Stimulated activated CD4-positive, alpha-beta T cell treated with anti-CD3 and anti-CD28 coated beads, Interleukin-15, amount 100 ng/mL, for 24 hours (primary cell): ENCODE measurements at regions not wholly inside any gene's neighbourhood (a gene's known extent, or its start where the extent isn't known, plus 50 kb on each side); places are given as distances from the start of the nearest gene placed in this dataset.
"Not testable (repeated sequence)": the region's sequence is repeated elsewhere in the genome, so short reads cannot be mapped to it uniquely, and the experiment has no call there.

Experiments used
- DNase-seq: peaks from one replicate; pipeline ENCODE4 v3.0.0-alpha.2; 2020

DNA sequence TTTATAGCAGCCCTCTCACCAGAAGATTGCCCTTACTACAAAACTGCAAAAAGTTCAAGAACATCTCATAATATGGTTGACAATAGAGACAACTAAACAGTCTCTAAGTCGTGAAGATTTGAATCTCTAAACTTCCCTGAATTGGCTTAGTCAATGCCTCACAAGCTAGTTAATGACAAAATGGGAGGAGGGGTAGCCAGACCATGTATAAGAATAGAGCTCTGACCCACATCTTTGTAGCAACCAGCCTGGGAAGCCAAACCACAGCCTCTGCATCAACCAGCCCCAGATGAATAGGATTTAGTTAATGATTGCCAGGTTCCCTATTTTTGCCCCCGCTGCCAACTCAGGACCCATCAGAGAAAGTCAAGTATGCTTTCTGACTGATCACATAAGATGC lies 1265.9 kb upstream of the PCDH10 start:
- DNase-seq, result not testable (repeated sequence)

- not testable (repeated sequence) for DNase-seq
These were observed 1223.4 kb upstream of the PCDH10 start for GRCh38 chr4:131925662-131926061.

GRCh38 chr4:131967646-131968045 lies 1181.4 kb upstream of the PCDH10 start:
- not testable (repeated sequence) for DNase-seq

DNA sequence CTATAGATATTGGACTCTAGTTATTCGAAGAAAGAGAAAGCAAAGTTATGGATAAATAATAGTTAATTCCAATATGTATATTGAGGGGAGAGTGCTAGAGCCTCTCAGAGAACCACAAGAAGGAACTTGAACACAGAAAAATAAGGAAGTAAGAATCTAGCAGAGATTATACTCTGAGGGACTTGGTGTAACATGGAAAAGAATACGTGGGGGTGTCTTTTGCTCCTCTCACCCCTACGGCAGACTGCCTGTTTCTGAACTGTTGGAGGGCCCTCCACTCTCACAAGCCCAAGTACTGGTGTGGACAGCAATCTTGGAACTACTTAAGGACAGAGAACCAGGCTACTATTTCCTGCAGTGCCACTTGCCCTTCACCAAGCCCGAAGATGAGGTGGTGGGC lies 1174.4 kb upstream of the PCDH10 start:
- DNase-seq, result no peak

- DNase-seq, result not testable (repeated sequence)
These were observed 1173.6 kb upstream of the PCDH10 start for GRCh38 chr4:131975276-131976132.

GRCh38 chr4:131976133-131977002 lies 1172.7 kb upstream of the PCDH10 start:
- DNase-seq, result not testable (repeated sequence)

DNA sequence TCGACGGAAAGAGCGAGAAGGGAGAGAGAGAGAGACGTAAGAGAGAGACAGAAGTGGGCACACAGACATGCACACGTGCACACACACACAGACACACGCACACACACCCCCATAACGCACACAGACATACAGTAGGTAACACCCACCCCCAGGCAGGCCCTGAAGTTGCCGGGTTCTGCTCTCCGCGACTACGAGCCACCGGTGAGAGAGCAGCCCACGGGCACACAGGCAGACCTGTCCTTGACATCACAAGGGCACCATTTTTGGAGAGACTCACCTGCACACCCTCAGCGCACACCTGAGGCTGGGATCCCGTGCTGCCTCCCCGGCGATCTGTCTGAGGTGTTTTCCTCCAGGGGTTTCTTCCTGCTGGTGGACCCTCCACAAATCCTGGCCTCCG lies 1171.0 kb upstream of the PCDH10 start:
- DNase-seq, result no peak

DNA sequence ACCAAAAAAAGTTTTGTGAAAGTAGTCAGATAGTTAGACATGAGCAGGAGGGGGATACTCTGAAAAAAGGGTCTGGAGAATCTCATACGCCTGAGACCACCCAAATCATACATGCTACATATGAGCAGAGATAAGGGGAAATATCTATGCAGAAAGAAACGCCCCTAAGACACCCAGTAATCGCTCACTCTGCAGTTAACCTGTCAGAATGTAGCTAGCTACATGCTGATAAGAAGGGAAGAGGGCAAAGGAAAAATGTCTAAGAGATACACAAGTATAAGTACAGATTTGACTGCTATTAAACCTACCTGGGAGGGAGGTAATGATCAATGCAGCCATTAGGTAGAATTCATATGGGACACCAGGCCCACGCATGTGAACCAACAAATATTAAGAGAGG lies 1159.5 kb upstream of the PCDH10 start:
- no peak for DNase-seq

- no peak for DNase-seq
These were observed 1147.6 kb upstream of the PCDH10 start for GRCh38 chr4:132001542-132001941.

GRCh38 chr4:132003593-132003992 lies 1145.5 kb upstream of the PCDH10 start:
- DNase-seq, result no peak

GRCh38 chr4:132015321-132015720 lies 1133.8 kb upstream of the PCDH10 start:
- DNase-seq, result no peak

GRCh38 chr4:132016703-132017350 lies 1132.3 kb upstream of the PCDH10 start:
- no peak for DNase-seq

GRCh38 chr4:132026166-132026565 lies 1122.9 kb upstream of the PCDH10 start:
- DNase-seq, result no peak

DNA sequence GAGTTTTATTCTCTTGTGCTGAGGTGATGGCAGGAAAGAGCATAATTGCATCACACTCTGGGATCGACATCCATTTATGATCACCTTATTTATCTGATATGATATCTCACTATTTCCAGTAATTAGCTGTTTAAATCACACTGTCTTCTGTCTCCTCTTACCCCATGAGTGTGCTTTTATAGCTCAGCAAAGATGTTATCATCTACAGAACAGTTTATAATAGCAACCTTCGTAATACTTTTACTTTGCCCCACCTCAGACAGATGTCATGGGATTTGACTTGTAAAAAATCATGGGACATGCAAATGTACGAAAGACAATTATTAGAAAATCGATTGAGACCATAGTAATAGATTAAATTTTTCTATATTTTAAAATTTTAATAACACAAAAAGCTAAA lies 1122.3 kb upstream of the PCDH10 start:
- DNase-seq, result no peak

GRCh38 chr4:132056496-132056895 lies 1092.6 kb upstream of the PCDH10 start:
- DNase-seq, result no peak

DNA sequence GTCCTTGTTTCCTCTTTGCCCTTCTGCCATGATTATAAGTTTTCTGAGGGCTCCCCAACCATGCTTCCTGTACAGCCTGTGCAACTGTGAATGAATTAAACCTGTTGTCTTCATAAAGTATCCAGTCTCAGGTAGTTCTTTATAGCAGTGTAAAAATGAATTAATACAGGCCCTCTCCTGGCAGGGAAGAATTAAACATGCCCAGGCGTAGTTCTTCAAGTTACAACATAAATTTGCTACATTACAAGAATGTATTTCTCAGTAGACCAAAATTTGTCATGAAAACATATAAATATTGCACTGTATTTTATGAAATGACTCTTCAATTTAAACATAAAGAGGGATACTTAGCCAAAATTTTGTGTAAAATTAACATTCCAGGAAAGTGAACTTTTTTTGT lies 1089.9 kb upstream of the PCDH10 start:
- no peak for DNase-seq

- DNase-seq, result no peak
These were observed 1086.4 kb upstream of the PCDH10 start for GRCh38 chr4:132062611-132063239.

DNA sequence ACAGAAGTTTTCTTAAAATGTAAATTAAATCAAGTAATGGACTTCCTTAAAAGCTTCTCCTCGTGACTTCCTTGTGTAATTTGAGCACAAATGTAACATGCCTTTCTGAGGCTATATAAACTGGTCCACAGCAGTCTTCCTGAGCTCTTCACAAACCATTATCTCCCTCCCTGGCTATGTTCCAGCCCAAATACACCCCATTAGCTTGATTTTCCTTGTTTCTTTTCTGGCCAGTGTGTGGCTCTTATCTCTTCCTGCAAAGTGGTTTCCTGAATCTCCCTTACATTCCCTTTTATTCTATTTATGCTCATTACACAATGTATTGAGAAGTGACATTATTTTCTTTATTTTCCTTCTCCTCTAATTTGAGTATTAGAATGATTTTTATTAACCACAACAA lies 1085.3 kb upstream of the PCDH10 start:
- no peak for DNase-seq

DNA sequence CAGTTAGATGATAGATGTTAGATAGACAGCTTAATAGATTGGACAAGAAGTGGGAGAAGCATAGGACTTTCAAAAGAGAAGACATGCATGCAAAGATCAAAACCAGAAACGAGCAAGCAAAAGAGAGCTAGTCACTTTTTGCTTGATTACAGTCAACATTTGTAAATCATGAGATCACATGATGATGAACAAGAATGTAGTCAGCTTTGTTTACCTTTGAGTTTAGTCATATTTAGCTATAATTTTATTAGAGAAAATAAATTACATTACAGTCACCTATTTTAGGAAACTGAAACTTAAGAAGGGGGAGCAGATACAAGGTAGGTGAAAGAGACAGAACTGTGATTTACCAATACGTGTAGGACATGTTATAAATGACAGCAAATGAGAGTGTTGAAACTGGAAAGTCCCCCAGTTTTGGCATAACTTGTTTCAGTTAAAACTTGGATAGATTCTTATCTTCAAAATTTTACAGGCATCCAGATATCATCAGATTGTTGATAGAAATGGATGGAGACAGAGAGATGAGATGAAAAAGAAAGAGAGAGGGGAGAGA lies 1083.1 kb upstream of the PCDH10 start:
- no peak for DNase-seq

DNA sequence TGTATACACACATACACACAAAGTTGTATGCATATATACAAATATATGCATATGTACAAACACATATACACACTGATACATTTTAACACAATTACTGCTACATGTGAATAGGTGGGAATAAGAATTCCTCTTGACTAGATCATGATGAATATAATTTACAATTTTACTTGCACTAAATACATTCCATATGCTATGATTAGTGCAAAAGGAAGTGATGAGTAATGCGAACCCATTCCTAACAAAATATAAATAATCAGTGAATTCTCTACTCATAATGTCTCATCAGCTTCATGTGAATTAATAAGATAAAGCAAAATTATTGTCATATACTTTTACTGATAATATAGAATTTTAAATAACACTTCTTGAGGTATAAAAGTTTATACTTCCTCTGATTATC lies 1077.3 kb upstream of the PCDH10 start:
- no peak for DNase-seq

DNA sequence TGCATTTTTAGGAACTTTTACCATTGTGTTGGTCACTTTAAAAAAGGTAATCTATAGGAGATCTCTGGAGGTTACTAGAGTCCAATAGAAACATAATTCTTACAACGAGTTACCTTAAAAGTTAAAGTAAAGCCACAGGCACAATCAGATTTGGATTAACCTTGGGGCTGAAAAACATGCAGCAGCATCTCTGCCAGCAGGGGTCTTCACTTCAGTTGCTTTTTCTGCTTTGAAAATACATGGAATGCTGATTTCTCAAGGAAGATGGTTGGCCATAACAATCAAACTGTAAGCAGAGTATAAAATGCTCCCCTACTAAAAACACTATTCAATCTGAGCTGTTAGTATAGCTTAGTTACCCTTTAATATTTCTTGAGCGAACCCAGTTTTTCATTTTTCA lies 1072.3 kb upstream of the PCDH10 start:
- DNase-seq, result no peak

DNA sequence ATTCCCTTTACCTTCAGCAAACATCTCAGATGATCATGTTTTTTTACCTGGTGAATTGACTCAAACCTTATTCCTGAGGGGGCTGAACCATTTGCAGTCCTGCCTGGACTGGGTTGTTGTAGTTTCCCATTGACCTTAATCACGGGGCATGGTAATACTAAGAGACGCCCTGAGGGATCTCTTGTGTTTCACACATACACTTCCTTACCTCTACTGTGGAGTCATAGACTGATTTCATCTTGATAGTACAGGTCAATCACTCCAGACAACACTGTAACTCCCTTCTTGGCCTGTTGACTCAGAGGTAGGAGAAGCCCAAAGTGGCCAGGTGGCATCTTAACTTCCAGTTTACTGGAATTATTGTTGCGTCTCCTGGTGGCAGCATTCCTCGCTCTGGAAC lies 1064.0 kb upstream of the PCDH10 start:
- DNase-seq, result no peak

GRCh38 chr4:132094017-132094416 lies 1055.1 kb upstream of the PCDH10 start:
- DNase-seq, result no peak
